HFFc6 (cell line): ENCODE measurements at regions not wholly inside any gene's neighbourhood (a gene's known extent, or its start where the extent isn't known, plus 50 kb on each side); places are given as distances from the start of the nearest gene placed in this dataset.

ENCODE experiments used
- DNase-seq: peaks from one replicate; pipeline ENCODE4 v3.0.0-alpha.2; 2018
- H3K27ac Mint-ChIP-seq: 2 replicates; pipeline ENCODE4 v1.8.0; 2020; ENCODE audit warnings: mild to moderate bottlenecking, mixed read lengths
- H3K27me3 Mint-ChIP-seq: 2 replicates; pipeline ENCODE4 v1.8.0; 2021; ENCODE audit warnings: mild to moderate bottlenecking, moderate library complexity, mixed read lengths; ENCODE audit not compliant: insufficient read depth
- H3K36me3 Mint-ChIP-seq: 2 replicates; pipeline ENCODE4 v1.8.0; 2021; ENCODE audit warnings: low read depth, mixed read lengths
- H3K4me1 Mint-ChIP-seq: 2 replicates; pipeline ENCODE4 v1.8.0; 2020; ENCODE audit warnings: low read depth, mixed read lengths
- H3K4me3 Mint-ChIP-seq: 2 replicates; pipeline ENCODE4 v1.8.0; 2020; ENCODE audit warnings: mild to moderate bottlenecking, moderate library complexity, mixed read lengths
- H3K9me3 Mint-ChIP-seq: 2 replicates; pipeline ENCODE4 v1.8.0; 2020; ENCODE audit warnings: mild to moderate bottlenecking, mixed read lengths
- TF ChIP-seq, protein P1 (sequence below): fragments of 200-600 bp; sonication (generic); IDR thresholded peaks from 2 replicates; pipeline ENCODE4 v1.5.0; 2021; ENCODE audit warnings: antibody characterized with exemption, mild to moderate bottlenecking

- Mint-ChIP-seq H3K27ac (no peak overlapping the region), H3K9me3 (peaks cover 15% of the 10 kb centered on the region), H3K36me3 (no peaks in the 10 kb centered on the region; the same call in 1 of the 2 replicates), H3K4me3 (no peak overlapping the region), H3K4me1 (no peaks in the 10 kb centered on the region), H3K27me3 (no peaks in the 10 kb centered on the region)
- TF ChIP-seq, protein P1, sequence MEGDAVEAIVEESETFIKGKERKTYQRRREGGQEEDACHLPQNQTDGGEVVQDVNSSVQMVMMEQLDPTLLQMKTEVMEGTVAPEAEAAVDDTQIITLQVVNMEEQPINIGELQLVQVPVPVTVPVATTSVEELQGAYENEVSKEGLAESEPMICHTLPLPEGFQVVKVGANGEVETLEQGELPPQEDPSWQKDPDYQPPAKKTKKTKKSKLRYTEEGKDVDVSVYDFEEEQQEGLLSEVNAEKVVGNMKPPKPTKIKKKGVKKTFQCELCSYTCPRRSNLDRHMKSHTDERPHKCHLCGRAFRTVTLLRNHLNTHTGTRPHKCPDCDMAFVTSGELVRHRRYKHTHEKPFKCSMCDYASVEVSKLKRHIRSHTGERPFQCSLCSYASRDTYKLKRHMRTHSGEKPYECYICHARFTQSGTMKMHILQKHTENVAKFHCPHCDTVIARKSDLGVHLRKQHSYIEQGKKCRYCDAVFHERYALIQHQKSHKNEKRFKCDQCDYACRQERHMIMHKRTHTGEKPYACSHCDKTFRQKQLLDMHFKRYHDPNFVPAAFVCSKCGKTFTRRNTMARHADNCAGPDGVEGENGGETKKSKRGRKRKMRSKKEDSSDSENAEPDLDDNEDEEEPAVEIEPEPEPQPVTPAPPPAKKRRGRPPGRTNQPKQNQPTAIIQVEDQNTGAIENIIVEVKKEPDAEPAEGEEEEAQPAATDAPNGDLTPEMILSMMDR, result no peak
- DNase-seq, result no peak
Measured at GRCh38 chr3:65098400-65098799, 410.6 kb upstream of the ADAMTS9 start.

DNA sequence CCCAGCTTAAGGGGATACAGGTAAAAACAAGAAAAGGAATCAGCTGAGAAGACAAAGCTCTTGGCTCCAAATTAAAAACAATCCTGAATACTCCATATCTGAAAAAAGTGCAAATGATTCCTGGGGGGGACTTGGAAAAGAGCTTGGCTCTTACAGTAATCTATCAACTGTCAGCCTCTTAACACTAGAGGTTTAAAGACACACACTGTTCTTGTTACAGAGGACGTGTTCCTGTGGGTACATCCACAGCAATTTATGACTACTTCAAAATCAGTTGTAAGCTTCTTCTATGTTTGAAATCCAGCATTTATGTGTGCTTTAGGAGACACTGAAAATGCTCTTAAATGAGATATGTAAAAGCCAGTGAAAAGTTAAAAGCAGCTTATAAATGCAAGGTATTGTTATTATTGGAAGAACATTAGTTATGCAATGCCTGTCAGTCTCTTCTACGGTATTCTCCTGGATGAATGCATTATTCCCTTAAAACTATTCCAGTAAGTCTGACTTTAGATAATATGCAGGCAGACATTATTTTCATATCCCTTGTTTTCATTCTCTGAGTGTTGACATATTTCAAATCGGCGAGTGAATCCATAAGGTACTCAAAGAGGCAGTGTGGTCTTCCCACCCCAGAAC lies 408.4 kb upstream of the ADAMTS9 start:
- no peak for DNase-seq
- H3K4me1 Mint-ChIP-seq, result no peaks in the 10 kb centered on the region
- no peak overlapping the region for H3K4me3 Mint-ChIP-seq
- no peak overlapping the region for H3K27ac Mint-ChIP-seq
- H3K9me3 Mint-ChIP-seq, result peaks cover 11% of the 10 kb centered on the region
- no peaks in the 10 kb centered on the region for H3K27me3 Mint-ChIP-seq
- H3K36me3 Mint-ChIP-seq, result no peaks in the 10 kb centered on the region; the same call in 1 of the 2 replicates
- TF ChIP-seq, protein P1, result no peak

- H3K27ac Mint-ChIP-seq, result no peak overlapping the region
- no peaks in the 10 kb centered on the region for H3K27me3 Mint-ChIP-seq
- no peak overlapping the region for H3K4me3 Mint-ChIP-seq
- no peaks in the 10 kb centered on the region; the same call in 1 of the 2 replicates for H3K36me3 Mint-ChIP-seq
- H3K9me3 Mint-ChIP-seq, result peaks cover 11% of the 10 kb centered on the region
- TF ChIP-seq, protein P1, result no peak
- no peaks in the 10 kb centered on the region for H3K4me1 Mint-ChIP-seq
- DNase-seq, result no peak
Measured at GRCh38 chr3:65094723-65095122, 406.9 kb upstream of the ADAMTS9 start.

- TF ChIP-seq, protein P1, result no peak
- no peaks in the 10 kb centered on the region; the same call in 1 of the 2 replicates for H3K36me3 Mint-ChIP-seq
- H3K9me3 Mint-ChIP-seq, result peaks cover 16% of the 10 kb centered on the region
- no peaks in the 10 kb centered on the region for H3K4me1 Mint-ChIP-seq
- no peak overlapping the region for H3K4me3 Mint-ChIP-seq
- no peak overlapping the region for H3K27ac Mint-ChIP-seq
- no peaks in the 10 kb centered on the region for H3K27me3 Mint-ChIP-seq
- DNase-seq, result no peak
Measured at GRCh38 chr3:65093641-65094040, 405.8 kb upstream of the ADAMTS9 start.

GRCh38 chr3:65091565-65091964 lies 403.8 kb upstream of the ADAMTS9 start:
- Mint-ChIP-seq H3K4me3 (no peak overlapping the region), H3K36me3 (no peaks in the 10 kb centered on the region; the same call in 1 of the 2 replicates), H3K9me3 (peaks cover 15% of the 10 kb centered on the region), H3K27me3 (no peaks in the 10 kb centered on the region), H3K27ac (no peak overlapping the region), H3K4me1 (no peaks in the 10 kb centered on the region)
- no peak for DNase-seq
- TF ChIP-seq, protein P1, result no peak
